IPS DF 6.9 (cell line): ENCODE measurements at regions not wholly inside any gene's neighbourhood (a gene's known extent, or its start where the extent isn't known, plus 50 kb on each side); places are given as distances from the start of the nearest gene placed in this dataset.

Experiments used
- DNase-seq: peaks from one replicate; pipeline ENCODE4 v3.0.0-alpha.2; 2013; ENCODE audit warnings: low read depth, low spot score
- H3K27ac ChIP-seq: one replicate; pipeline ENCODE4 v1.5.1; 2013; ENCODE audit warnings: low read length, control low read depth
- H3K27me3 ChIP-seq: 2 replicates; pipeline ENCODE4 v1.6.1; 2013; ENCODE audit warnings: mild to moderate bottlenecking, low read length; ENCODE audit not compliant: control insufficient read depth, insufficient read depth
- H3K36me3 ChIP-seq: 2 replicates; pipeline ENCODE4 v1.6.1; 2013; ENCODE audit warnings: low read length; ENCODE audit not compliant: control insufficient read depth, insufficient read depth
- H3K4me1 ChIP-seq: 2 replicates; pipeline ENCODE4 v1.6.1; 2013; ENCODE audit warnings: low read length; ENCODE audit not compliant: control insufficient read depth, insufficient read depth
- H3K4me3 ChIP-seq: 2 replicates; pipeline ENCODE4 v1.5.1; 2013; ENCODE audit warnings: mild to moderate bottlenecking, low read length
- H3K9me3 ChIP-seq: 2 replicates; pipeline ENCODE4 v1.6.1; 2013; ENCODE audit warnings: low read length, inconsistent platforms; ENCODE audit not compliant: control insufficient read depth, insufficient read depth
- WGBS: extraction: QIAGEN DNeasy Blood & Tissue Kit; methylation state at CpG from one replicate; pipeline ENCODE4 v1.1.7; 2013; ENCODE audit warnings: mixed read lengths, missing lambda C conversion rate; ENCODE audit not compliant: insufficient read length, insufficient coverage; 5-methylcytosine and 5-hydroxymethylcytosine counted together

- no peaks in the 10 kb centered on the region for H3K36me3 ChIP-seq
- H3K27ac ChIP-seq = no peak overlapping the region
- H3K4me3 ChIP-seq = no peak overlapping the region
- H3K9me3 ChIP-seq = no peaks in the 10 kb centered on the region
- H3K4me1 ChIP-seq = no peaks in the 10 kb centered on the region
- H3K27me3 ChIP-seq = no peaks in the 10 kb centered on the region
- no peak for DNase-seq
Observed at GRCh38 chr6:62746161-62746560, 460.1 kb upstream of the KHDRBS2 start.

- no CpG with 5 or more reads among the region's 5 CpGs for WGBS
- no peaks in the 10 kb centered on the region for H3K4me1 ChIP-seq
Observed at GRCh38 chr6:62740596-62740995, 454.6 kb upstream of the KHDRBS2 start.

GRCh38 chr6:62740171-62740570 lies 454.1 kb upstream of the KHDRBS2 start:
- Histone ChIP-seq H3K27me3 (no peaks in the 10 kb centered on the region), H3K27ac (no peak overlapping the region), H3K36me3 (no peaks in the 10 kb centered on the region), H3K4me1 (no peaks in the 10 kb centered on the region), H3K4me3 (no peak overlapping the region), H3K9me3 (no peaks in the 10 kb centered on the region)
- DNase-seq = no peak
- no CpG with 5 or more reads among the region's 2 CpGs for WGBS

More at GRCh38 chr6:62740596-62740995, 454.6 kb upstream of the KHDRBS2 start:
- Histone ChIP-seq H3K27me3 (no peaks in the 10 kb centered on the region), H3K36me3 (no peaks in the 10 kb centered on the region), H3K9me3 (no peaks in the 10 kb centered on the region), H3K27ac (no peak overlapping the region), H3K4me3 (no peak overlapping the region)
- DNase-seq = no peak

GRCh38 chr6:62737792-62738191 lies 451.8 kb upstream of the KHDRBS2 start:
- Histone ChIP-seq H3K4me3 (no peak overlapping the region), H3K27ac (no peak overlapping the region), H3K27me3 (no peaks in the 10 kb centered on the region), H3K9me3 (no peaks in the 10 kb centered on the region), H3K4me1 (no peaks in the 10 kb centered on the region), H3K36me3 (no peaks in the 10 kb centered on the region)
- no peak for DNase-seq
- no CpG with 5 or more reads among the region's 2 CpGs for WGBS

DNA sequence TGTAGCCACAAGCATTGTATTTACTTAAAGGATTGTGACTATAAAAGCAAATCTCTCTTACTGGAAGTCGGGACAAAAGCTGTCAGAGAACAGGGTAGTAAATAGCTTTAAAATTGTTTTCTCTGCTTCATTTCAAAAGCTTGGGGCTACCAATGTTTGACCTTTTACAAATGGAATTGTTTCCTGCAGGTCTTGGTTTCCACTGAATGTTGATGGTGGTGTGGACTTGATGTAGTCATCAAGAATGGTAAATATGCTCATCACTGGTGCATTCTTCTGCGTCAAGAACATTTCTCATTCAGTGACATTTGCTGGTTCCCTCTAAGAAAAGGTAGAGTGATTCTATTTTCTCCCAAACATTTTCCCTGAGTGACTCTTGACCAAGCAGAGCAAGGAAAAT lies 435.4 kb upstream of the KHDRBS2 start:
- Histone ChIP-seq H3K9me3 (no peaks in the 10 kb centered on the region), H3K36me3 (no peaks in the 10 kb centered on the region), H3K4me1 (no peaks in the 10 kb centered on the region), H3K4me3 (no peak overlapping the region), H3K27ac (no peak overlapping the region), H3K27me3 (no peaks in the 10 kb centered on the region)
- WGBS = no CpG with 5 or more reads among the region's 2 CpGs
- no peak for DNase-seq

GRCh38 chr6:62716719-62717118 lies 430.7 kb upstream of the KHDRBS2 start:
- H3K4me3 ChIP-seq = no peak overlapping the region
- no peaks in the 10 kb centered on the region for H3K4me1 ChIP-seq
- H3K27me3 ChIP-seq = no peaks in the 10 kb centered on the region
- no peak for DNase-seq
- H3K9me3 ChIP-seq = no peaks in the 10 kb centered on the region
- no peaks in the 10 kb centered on the region for H3K36me3 ChIP-seq
- no CpG with 5 or more reads among the region's 3 CpGs for WGBS
- H3K27ac ChIP-seq = no peak overlapping the region

DNA sequence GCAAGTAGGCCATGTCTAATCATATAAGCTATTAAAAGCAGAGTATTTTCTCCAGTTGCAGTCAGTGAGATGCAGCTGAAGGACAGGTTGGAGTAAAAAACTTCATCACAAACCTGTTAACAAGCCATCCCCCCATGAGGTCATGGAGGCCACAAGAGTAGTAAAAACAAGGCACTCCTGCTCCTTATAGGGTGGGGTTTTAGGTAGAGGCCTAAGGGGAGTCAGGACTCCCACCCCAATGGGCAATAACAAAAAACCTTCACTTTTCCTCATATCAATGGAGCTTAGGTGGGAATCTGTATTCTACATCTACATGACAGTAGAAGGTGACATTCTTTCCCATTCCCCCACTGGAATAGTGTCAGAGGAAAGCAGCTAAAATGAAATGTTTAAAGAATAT lies 428.1 kb upstream of the KHDRBS2 start:
- H3K4me3 ChIP-seq = no peak overlapping the region
- H3K27me3 ChIP-seq = no peaks in the 10 kb centered on the region
- H3K4me1 ChIP-seq = no peaks in the 10 kb centered on the region
- DNase-seq = no peak
- no peak overlapping the region for H3K27ac ChIP-seq
- no peaks in the 10 kb centered on the region for H3K36me3 ChIP-seq
- H3K9me3 ChIP-seq = no peaks in the 10 kb centered on the region

DNA sequence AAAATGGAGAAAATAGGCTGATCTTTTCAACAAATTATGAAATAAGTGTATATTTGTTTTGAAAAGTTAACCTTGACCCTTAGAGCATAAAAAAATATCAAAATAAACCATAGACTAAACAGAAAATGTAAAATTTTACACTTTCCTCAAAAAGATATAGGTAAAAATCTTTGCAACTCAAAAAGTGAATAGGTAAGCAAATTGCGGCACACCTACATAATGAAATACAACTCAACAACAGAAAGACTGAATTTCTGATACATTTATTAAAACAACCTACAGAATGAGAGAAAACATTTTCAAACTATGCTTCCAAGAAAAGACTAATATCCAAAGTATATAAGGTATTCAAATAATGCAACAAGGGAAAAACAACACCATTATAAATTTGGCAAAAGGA lies 425.7 kb upstream of the KHDRBS2 start:
- Histone ChIP-seq H3K27me3 (no peaks in the 10 kb centered on the region), H3K36me3 (no peaks in the 10 kb centered on the region), H3K4me3 (no peak overlapping the region), H3K4me1 (no peaks in the 10 kb centered on the region), H3K27ac (no peak overlapping the region), H3K9me3 (no peaks in the 10 kb centered on the region)
- no peak for DNase-seq
- no CpG with 5 or more reads among the region's 1 CpG for WGBS

DNA sequence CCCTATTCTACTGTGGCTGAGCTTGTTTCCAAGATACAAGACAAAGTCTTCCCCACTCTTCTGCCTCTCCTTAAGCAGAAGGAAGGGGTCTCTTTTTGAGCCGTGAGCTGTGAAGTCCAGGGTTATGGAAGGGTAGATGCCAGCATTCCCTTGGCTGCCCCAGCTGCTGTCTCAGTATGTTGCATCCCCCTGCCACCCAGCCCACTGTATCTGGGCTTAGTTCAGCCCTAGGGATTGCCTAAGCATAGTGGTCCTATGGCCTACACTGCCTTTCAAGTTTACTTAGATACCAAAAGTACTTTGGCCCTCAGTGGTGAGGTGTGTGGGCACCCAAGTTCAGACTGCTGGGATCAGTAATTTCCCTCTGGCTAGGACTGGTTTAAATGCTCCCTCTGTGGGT lies 421.9 kb upstream of the KHDRBS2 start:
- Histone ChIP-seq H3K27me3 (no peaks in the 10 kb centered on the region), H3K36me3 (no peaks in the 10 kb centered on the region), H3K27ac (no peak overlapping the region), H3K4me3 (no peak overlapping the region), H3K9me3 (no peaks in the 10 kb centered on the region), H3K4me1 (no peaks in the 10 kb centered on the region)
- no CpG with 5 or more reads among the region's 1 CpG for WGBS
- DNase-seq = no peak

GRCh38 chr6:62707156-62707555 lies 421.1 kb upstream of the KHDRBS2 start:
- H3K27ac ChIP-seq = no peak overlapping the region
- no peak for DNase-seq
- no peaks in the 10 kb centered on the region for H3K9me3 ChIP-seq
- no peaks in the 10 kb centered on the region for H3K36me3 ChIP-seq
- no CpG with 5 or more reads among the region's 1 CpG for whole genome bisulfite sequencing
- H3K4me1 ChIP-seq = no peaks in the 10 kb centered on the region
- H3K4me3 ChIP-seq = no peak overlapping the region
- H3K27me3 ChIP-seq = no peaks in the 10 kb centered on the region

DNA sequence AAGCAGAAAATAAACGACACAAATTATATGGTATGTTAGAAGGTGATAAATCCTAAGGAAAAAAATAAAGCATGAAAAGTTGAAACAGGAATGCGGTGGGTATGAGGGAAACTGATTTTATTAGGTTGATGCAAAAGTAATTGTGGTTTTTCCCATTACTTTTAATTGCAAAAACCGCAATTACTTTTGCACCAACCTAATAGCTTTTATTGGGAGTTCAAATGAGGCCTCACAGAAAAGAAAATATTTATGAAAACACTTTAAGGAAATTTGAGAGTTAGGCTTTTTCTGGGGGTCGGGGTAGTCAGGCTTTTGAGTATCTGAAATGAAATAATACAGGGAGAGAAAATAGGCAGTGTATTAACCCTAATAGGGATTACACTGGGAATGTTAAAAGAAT lies 397.0 kb upstream of the KHDRBS2 start:
- Histone ChIP-seq H3K27me3 (no peaks in the 10 kb centered on the region), H3K27ac (no peak overlapping the region), H3K4me1 (no peaks in the 10 kb centered on the region), H3K36me3 (no peaks in the 10 kb centered on the region), H3K4me3 (no peak overlapping the region), H3K9me3 (no peaks in the 10 kb centered on the region)
- WGBS = no CpG with 5 or more reads among the region's 4 CpGs
- DNase-seq = no peak
